Mesothelial cell of epicardium (in vitro differentiated cells): ENCODE measurements at regions not wholly inside any gene's neighbourhood (a gene's known extent, or its start where the extent isn't known, plus 50 kb on each side); places are given as distances from the start of the nearest gene placed in this dataset.
A peak's percentile ranks its signal among the peaks of the same experiment; 100 is the strongest.

ENCODE experiments used
- DNase-seq, 2 experiments: peaks; one replicate each; pipeline ENCODE4 v3.0.0; 2021; ENCODE audit warnings: low spot score in 2 of 2; ENCODE audit not compliant: unreplicated experiment in 2 of 2
- H3K27ac Mint-ChIP-seq: 2 replicates; pipeline ENCODE4 v1.8.0; 2021; ENCODE audit warnings: mixed read lengths
- H3K27me3 Mint-ChIP-seq: 2 replicates; pipeline ENCODE4 v1.8.0; 2021; ENCODE audit warnings: low read depth, mixed read lengths
- H3K36me3 Mint-ChIP-seq: 2 replicates; pipeline ENCODE4 v1.8.0; 2021; ENCODE audit warnings: mixed read lengths
- H3K4me1 Mint-ChIP-seq: 2 replicates; pipeline ENCODE4 v1.8.0; 2021; ENCODE audit warnings: mixed read lengths
- H3K4me3 Mint-ChIP-seq: 2 replicates; pipeline ENCODE4 v1.8.0; 2021; ENCODE audit warnings: mild to moderate bottlenecking, moderate library complexity, mixed read lengths
- H3K9me3 Mint-ChIP-seq: 2 replicates; pipeline ENCODE4 v1.8.0; 2021; ENCODE audit warnings: mixed read lengths
- TF ChIP-seq, protein P1 (sequence below): fragments of 200-600 bp; sonication (generic); IDR thresholded peaks from one replicate; pipeline ENCODE4 v1.5.0; 2021; ENCODE audit warnings: antibody characterized with exemption; ENCODE audit not compliant: unreplicated experiment

DNA sequence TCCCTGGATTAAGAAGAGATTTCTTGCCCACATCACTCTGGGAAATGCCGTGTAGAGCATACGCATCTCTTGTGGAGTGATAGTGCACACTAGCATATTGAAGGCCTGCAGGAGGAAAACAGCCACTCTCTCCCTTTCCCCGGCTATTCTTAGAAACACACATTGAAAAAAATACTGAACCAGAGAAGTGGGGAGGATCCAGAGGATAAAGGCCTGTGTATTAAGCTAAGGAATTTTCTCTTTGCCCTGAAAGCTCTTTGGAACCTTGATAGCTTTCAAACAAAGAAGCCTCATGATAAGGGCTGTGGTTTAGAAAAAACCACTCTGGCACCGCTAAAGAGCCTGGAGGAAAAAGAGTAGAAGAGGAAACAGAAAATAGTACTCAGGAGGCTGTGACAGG lies 386.1 kb upstream of the NBEA start:
- Mint-ChIP-seq H3K27me3 (no peaks in the 10 kb centered on the region), H3K27ac (peak overlapping the region; percentile 9), H3K9me3 (no peaks in the 10 kb centered on the region), H3K4me1 (peaks cover 7% of the 10 kb centered on the region), H3K4me3 (no peak overlapping the region), H3K36me3 (no peaks in the 10 kb centered on the region)
- no peak for DNase-seq
- TF ChIP-seq, protein P1, sequence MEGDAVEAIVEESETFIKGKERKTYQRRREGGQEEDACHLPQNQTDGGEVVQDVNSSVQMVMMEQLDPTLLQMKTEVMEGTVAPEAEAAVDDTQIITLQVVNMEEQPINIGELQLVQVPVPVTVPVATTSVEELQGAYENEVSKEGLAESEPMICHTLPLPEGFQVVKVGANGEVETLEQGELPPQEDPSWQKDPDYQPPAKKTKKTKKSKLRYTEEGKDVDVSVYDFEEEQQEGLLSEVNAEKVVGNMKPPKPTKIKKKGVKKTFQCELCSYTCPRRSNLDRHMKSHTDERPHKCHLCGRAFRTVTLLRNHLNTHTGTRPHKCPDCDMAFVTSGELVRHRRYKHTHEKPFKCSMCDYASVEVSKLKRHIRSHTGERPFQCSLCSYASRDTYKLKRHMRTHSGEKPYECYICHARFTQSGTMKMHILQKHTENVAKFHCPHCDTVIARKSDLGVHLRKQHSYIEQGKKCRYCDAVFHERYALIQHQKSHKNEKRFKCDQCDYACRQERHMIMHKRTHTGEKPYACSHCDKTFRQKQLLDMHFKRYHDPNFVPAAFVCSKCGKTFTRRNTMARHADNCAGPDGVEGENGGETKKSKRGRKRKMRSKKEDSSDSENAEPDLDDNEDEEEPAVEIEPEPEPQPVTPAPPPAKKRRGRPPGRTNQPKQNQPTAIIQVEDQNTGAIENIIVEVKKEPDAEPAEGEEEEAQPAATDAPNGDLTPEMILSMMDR, result no peak

DNA sequence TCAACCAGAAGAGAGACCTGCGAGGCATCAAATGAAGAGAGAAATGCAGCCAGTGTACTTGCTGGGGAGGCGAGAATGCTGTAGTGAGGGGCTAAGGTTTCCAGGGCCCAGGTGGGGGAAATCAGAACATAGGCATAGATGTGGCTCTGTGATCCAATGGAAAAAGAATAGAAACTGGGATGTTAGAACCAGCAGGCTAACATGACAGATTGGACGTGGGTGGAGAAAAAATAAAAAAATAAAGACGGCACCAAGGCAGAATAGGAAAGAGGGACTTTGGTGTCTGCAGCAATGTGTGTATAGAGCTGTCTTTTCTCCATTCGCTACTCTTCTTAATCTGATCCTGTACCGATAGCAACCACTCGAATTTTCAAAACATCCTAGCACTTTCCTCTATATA lies 381.0 kb upstream of the NBEA start:
- Mint-ChIP-seq H3K27me3 (no peaks in the 10 kb centered on the region), H3K4me1 (peaks cover 5% of the 10 kb centered on the region), H3K4me3 (no peak overlapping the region), H3K36me3 (no peaks in the 10 kb centered on the region), H3K9me3 (peaks cover 17% of the 10 kb centered on the region), H3K27ac (no peak overlapping the region)
- no peak for DNase-seq
- TF ChIP-seq, protein P1, result no peak

DNA sequence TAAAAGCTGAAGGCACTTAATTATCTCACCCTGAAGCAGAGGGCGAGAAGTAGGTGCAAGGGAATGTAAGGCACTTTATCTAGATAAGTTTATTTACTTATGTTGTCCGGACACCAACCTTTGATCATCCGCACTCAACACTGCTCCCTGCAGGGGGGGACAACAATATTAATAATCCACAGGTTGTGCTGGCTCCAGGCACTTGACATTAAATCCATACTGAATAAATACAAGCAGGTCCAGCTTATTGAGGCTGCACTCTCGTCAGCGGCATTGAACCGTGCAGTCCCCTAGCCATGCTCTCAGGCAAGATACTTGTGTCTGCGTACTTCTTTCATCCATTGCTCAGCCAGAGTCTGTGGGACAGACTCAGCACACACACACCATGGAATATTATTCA lies 374.5 kb upstream of the NBEA start:
- DNase-seq, result no peak
- peaks cover 17% of the 10 kb centered on the region for H3K9me3 Mint-ChIP-seq
- no peak overlapping the region for H3K27ac Mint-ChIP-seq
- H3K27me3 Mint-ChIP-seq, result no peaks in the 10 kb centered on the region
- no peak overlapping the region for H3K4me3 Mint-ChIP-seq
- TF ChIP-seq, protein P1, result no peak
- peaks cover 4% of the 10 kb centered on the region for H3K4me1 Mint-ChIP-seq
- H3K36me3 Mint-ChIP-seq, result no peaks in the 10 kb centered on the region

DNA sequence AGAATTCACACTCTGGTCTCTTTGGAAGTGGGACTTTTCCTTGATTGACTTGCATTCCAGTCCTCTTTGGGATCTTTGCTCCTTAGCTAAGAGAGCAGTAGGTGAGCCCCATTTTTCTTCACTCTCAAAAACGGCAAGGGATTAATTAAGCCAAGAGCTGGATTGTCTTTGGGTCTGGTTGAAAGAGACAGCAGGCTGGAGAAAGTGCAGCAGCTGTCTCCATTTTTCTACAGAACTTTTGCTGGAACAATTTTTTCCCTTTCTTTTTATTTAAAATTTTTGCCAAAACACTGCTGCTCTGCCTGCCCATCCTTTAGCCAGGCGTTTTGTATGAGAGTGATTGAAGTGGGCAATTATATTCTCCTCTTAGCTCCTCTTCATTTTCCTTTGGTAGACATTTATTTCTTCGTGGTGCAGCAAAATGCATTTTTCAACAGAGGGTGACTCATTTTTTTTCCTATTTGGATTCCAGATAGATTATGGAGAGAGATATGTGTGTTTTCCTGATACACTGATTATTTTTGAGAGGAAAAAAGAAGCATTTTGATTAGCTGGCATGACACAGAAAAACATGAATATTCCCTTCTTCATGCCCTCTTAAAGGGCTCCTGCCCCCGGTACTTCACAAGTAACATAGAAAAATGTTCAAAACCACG lies 371.2 kb upstream of the NBEA start:
- H3K36me3 Mint-ChIP-seq, result no peaks in the 10 kb centered on the region
- no peak overlapping the region for H3K27ac Mint-ChIP-seq
- peaks cover 4% of the 10 kb centered on the region for H3K4me1 Mint-ChIP-seq
- no peaks in the 10 kb centered on the region for H3K27me3 Mint-ChIP-seq
- H3K9me3 Mint-ChIP-seq, result no peaks in the 10 kb centered on the region
- no peak overlapping the region for H3K4me3 Mint-ChIP-seq
- DNase-seq, result no peak
- TF ChIP-seq, protein P1, result no peak

DNA sequence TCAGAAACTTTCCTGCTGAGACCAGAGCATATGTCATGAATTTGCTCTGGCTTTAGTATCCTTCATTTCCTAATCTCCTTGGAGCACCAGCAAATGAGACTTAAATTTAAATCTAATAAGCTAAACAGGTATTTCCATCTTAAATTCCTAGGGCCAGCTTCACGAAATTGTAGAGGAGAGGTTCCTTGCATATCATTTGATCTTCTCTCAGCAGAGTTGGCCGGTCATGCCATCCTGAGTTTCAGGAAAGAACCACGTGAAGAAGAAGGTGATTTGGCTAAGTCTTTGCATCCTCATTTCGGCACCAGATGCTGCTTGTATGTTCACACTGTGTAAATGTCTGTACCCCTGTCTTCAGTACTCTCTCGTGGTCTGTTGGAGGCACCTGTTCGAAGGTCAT lies 370.4 kb upstream of the NBEA start:
- no peak for DNase-seq
- Mint-ChIP-seq H3K27ac (no peak overlapping the region), H3K4me1 (peaks cover 4% of the 10 kb centered on the region), H3K9me3 (no peaks in the 10 kb centered on the region), H3K36me3 (no peaks in the 10 kb centered on the region), H3K27me3 (no peaks in the 10 kb centered on the region), H3K4me3 (no peak overlapping the region)
- TF ChIP-seq, protein P1, result no peak

DNA sequence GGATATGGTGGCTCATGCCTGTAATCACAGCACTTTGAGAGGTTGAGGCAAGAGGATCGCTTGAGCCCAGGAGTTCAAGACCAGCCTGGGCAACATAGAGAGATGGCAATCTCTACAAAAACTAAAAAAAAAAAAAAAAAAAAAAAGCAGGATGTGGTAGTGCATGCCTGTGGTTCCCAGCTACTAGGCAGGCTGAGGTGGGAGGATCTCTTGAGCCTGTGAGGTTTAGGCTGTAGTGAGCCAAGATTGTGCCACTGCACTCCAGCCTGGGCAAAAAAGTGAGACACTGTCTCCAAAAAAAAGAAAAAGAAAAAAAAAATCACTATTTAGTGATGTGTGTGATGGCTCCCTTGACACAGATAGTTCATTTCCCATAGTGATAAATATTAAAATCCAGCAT lies 365.0 kb upstream of the NBEA start:
- no peaks in the 10 kb centered on the region for H3K27me3 Mint-ChIP-seq
- no peaks in the 10 kb centered on the region for H3K36me3 Mint-ChIP-seq
- H3K27ac Mint-ChIP-seq, result no peak overlapping the region
- TF ChIP-seq, protein P1, result no peak
- DNase-seq, result no peak
- no peaks in the 10 kb centered on the region for H3K9me3 Mint-ChIP-seq
- no peak overlapping the region for H3K4me3 Mint-ChIP-seq
- peaks cover 11% of the 10 kb centered on the region for H3K4me1 Mint-ChIP-seq
